Tibial nerve (tissue), 4 donors: ENCODE measurements at regions not wholly inside any gene's neighbourhood (a gene's known extent, or its start where the extent isn't known, plus 50 kb on each side); places are given as distances from the start of the nearest gene placed in this dataset.

Experiments used
- CTCF ChIP-seq, 5 experiments: fragments of 200-600 bp in 3 of 5; fragments of 450-650 bp in 2 of 5; sonication (generic) in 3 of 5; IDR thresholded peaks; one replicate each; pipeline ENCODE4 v1.5.1; 2016 to 2019; ENCODE audit warnings: antibody characterized with exemption in 5 of 5, mild to moderate bottlenecking in 3 of 5, moderate library complexity in 2 of 5
- EP300 ChIP-seq, 2 donors: sonication (generic); formaldehyde crosslinking; IDR thresholded peaks; one replicate each; pipeline ENCODE4 v1.6.1; 2017; ENCODE audit warnings: antibody characterized with exemption in 2 of 2, mild to moderate bottlenecking in 1 of 2
- POLR2A ChIP-seq, 2 donors: fragments of 450-650 bp; IDR thresholded peaks; one replicate each; pipeline ENCODE4 v1.6.1; 2017; ENCODE audit warnings: antibody characterized with exemption in 2 of 2, mild to moderate bottlenecking in 2 of 2, moderate library complexity in 2 of 2

- TF ChIP-seq POLR2A (IDR thresholded peaks at IDR 0.05): no peak
- no peak for TF ChIP-seq CTCF (IDR thresholded peaks at IDR 0.05)
- no peak for TF ChIP-seq EP300 (IDR thresholded peaks at IDR 0.05)
Observed at GRCh38 chr5:91281401-91281800, 101.7 kb downstream of the ARRDC3 start.
